ENCODE measurements at regions not wholly inside any gene's neighbourhood (a gene's known extent, or its start where the extent isn't known, plus 50 kb on each side); places are given as distances from the start of the nearest gene placed in this dataset.

GRCh38 chr5:13427827-13428557 lies 516.5 kb downstream of the DNAH5 start:
- Histone ChIP-seq H3K27me3 (ENCODE audit: insufficient read depth, low read length) (no peaks in the 10 kb centered on the region), H3K27ac (ENCODE audit: low read depth, low read length) (no peak overlapping the region), H3K4me3 (replicated peaks in 1 of 2; ENCODE audit: low read depth in 1 of 2, low read length in 2 of 2) (no peak overlapping the region), H3K9ac (ENCODE audit: low read length) (no peak overlapping the region), H3K79me2 (ENCODE audit: insufficient read depth, low read length) (no peaks in the 10 kb centered on the region), H3K4me2 (ENCODE audit: low read length) (no peak overlapping the region), H4K20me1 (ENCODE audit: insufficient read depth) (no peaks in the 10 kb centered on the region), H2AFZ (ENCODE audit: low read depth, low read length, poor library complexity, severe bottlenecking) (no peak overlapping the region), H3K9me2 (ENCODE audit: insufficient read depth) (no peaks in the 10 kb centered on the region), H3K4me1 (ENCODE audit: control insufficient read depth in 1 of 2, insufficient read depth in 2 of 2, low read length in 2 of 2) (no peaks in the 10 kb centered on the region), H3K36me3 (ENCODE audit: control insufficient read depth in 1 of 2, insufficient read depth in 2 of 2, low read length in 2 of 2) (no peaks in the 10 kb centered on the region), H3K9me3 (ENCODE audit: control insufficient read depth in 1 of 2, insufficient read depth in 1 of 2, low read depth in 1 of 2, low read length in 2 of 2) (peaks cover 0 to 14% of the 10 kb centered on the region in 2 experiments; a peak in 2 of 4 replicates)
- DNase-seq (ENCODE audit: low read depth, low spot score) (no peak), ATAC-seq (no peak)
- ChIA-PET POLR2A (no interaction called here), RAD21 (ENCODE audit: low non-redundant PET in 1 of 2, low total read pairs in 2 of 2, uncharacterized antibody in 2 of 2, unreplicated experiment in 2 of 2) (no interaction called here), CTCF (no interaction called here)
- TF ChIP-seq ZFX (IDR thresholded peaks at IDR 0.05) (no peak), POLR2A (IDR thresholded peaks at IDR 0.05; ENCODE audit: borderline replicate concordance, extremely low read depth, insufficient read depth, insufficient read length) (no peak), POLR2AphosphoS5 (IDR thresholded peaks at IDR 0.05; ENCODE audit: low read depth, low read length) (no peak), EZH2 (IDR thresholded peaks at IDR 0.05) (no peak), ELF1 (IDR thresholded peaks at IDR 0.05; ENCODE audit: borderline replicate concordance, low read depth) (no peak), SRF (IDR thresholded peaks at IDR 0.05; ENCODE audit: low read depth) (no peak), ZBTB33 (IDR thresholded peaks at IDR 0.05; ENCODE audit: extremely low read depth, insufficient replicate concordance, low read length) (no peak), TCF7L2 (IDR thresholded peaks at IDR 0.05; ENCODE audit: borderline replicate concordance, extremely low read depth, insufficient read depth, insufficient read length) (no peak), CTCF (IDR thresholded peaks at IDR 0.05 in 2 of 3, conservative IDR thresholded peaks at IDR 0.05 in 1 of 3; ENCODE audit: borderline replicate concordance in 1 of 3, insufficient read depth in 1 of 3, low read depth in 2 of 3, low read length in 2 of 3) (no peak), CEBPB (IDR thresholded peaks at IDR 0.05; ENCODE audit: low read depth) (no peak), RAD21 (IDR thresholded peaks at IDR 0.05; ENCODE audit: low read depth) (no peak), EGR1 (IDR thresholded peaks at IDR 0.05; ENCODE audit: low read depth) (no peak), REST (IDR thresholded peaks at IDR 0.05; ENCODE audit: low read depth) (no peak), CBX3 (IDR thresholded peaks at IDR 0.05; ENCODE audit: low read depth) (no peak), FOSL1 (IDR thresholded peaks at IDR 0.05; ENCODE audit: low read depth) (no peak), EZH2phosphoT487 (IDR thresholded peaks at IDR 0.05; ENCODE audit: borderline replicate concordance) (no peak)
- intact Hi-C loops (cut with micrococcal nuclease): no loop called here
- no TSS peak for BruUV-seq (replicated peaks)

Data from HCT116 (cell line).